ENCODE measurements at regions not wholly inside any gene's neighbourhood (a gene's known extent, or its start where the extent isn't known, plus 50 kb on each side); places are given as distances from the start of the nearest gene placed in this dataset.

DNA sequence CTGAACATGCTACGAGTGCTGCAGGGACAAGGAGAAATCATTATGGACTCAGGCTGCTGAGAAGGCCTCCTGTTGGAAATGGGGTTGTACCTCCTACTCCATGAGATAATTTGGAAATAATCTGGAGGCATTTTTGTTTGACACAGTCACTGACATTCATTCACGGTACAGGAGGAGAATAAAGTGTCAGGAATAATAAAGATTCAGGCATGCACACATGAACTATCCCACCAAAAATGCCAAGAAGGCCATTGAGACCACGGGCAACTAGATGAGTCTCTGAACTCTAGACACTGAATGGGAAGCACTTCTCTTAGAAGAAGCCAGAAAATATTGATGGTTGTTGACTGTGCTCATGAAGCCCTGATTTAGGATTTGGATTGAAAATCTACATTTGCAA is 220.9 kb upstream of the HABP2 start:
- DNase-seq: no peak
- H3K27me3 ChIP-seq: no peaks in the 10 kb centered on the region
- H3K27ac ChIP-seq: no peak overlapping the region
- intact Hi-C loops (cut with DNase I; ENCODE audit: low total_unique reads) (no loop called here), in situ Hi-C loops (cut with MboI; ENCODE audit: low pct_ligation_motif_present in 1 of 4, low pct_unique_long_range_greater_than_20kb in 1 of 4, low sequenced_read_pairs in 3 of 4) (no loop called here)
- peaks cover 0 to 3% (median 0%) of the 10 kb centered on the region in 4 donors for H3K4me1 ChIP-seq
- H3K36me3 ChIP-seq: no peaks in the 10 kb centered on the region
- TF ChIP-seq POLR2AphosphoS5 (IDR thresholded peaks at IDR 0.05) (no peak), EP300 (IDR thresholded peaks at IDR 0.05; ENCODE audit: low read depth) (no peak), POLR2A (IDR thresholded peaks at IDR 0.05) (no peak)
- TF ChIP-seq, protein P1, sequence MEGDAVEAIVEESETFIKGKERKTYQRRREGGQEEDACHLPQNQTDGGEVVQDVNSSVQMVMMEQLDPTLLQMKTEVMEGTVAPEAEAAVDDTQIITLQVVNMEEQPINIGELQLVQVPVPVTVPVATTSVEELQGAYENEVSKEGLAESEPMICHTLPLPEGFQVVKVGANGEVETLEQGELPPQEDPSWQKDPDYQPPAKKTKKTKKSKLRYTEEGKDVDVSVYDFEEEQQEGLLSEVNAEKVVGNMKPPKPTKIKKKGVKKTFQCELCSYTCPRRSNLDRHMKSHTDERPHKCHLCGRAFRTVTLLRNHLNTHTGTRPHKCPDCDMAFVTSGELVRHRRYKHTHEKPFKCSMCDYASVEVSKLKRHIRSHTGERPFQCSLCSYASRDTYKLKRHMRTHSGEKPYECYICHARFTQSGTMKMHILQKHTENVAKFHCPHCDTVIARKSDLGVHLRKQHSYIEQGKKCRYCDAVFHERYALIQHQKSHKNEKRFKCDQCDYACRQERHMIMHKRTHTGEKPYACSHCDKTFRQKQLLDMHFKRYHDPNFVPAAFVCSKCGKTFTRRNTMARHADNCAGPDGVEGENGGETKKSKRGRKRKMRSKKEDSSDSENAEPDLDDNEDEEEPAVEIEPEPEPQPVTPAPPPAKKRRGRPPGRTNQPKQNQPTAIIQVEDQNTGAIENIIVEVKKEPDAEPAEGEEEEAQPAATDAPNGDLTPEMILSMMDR (IDR thresholded peaks at IDR 0.05): no peak
- no peak overlapping the region for H3K4me3 ChIP-seq
- no peaks in the 10 kb centered on the region for H3K9me3 ChIP-seq
- 83% methylated on average over 3 of the region's 3 CpGs; no CpG with 5 or more reads in 1 of the 2 donors for whole genome bisulfite sequencing, 2 donors (ENCODE audit: low coverage in 1 of 2)

DNA sequence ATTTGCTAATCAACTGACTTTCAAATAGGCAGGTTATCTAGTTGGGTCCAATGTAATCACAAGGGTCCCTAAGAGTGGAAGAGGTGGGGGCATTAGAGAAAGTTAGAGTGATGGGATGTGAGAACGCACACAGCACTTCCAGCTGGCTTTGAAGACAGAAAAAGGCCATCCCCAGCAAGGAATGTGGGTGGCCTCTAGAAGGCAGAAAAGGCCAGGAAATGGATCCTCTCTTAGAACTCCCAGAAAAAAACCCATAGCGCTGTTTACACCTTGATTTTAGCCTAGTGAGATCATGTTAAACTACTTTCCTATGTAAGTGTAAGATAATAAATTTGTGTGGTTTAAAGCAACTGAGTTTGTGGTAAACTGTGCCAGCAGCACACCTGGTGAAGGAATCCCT is 219.5 kb upstream of the HABP2 start:
- Histone ChIP-seq H3K4me1 (peaks cover 0 to 3% (median 0%) of the 10 kb centered on the region in 4 donors), H3K27ac (no peak overlapping the region), H3K9me3 (no peaks in the 10 kb centered on the region), H3K27me3 (no peaks in the 10 kb centered on the region), H3K4me3 (no peak overlapping the region), H3K36me3 (no peaks in the 10 kb centered on the region)
- 88 to 100% methylated on average over 1 to 2 of the region's 2 CpGs for WGBS, 2 donors (ENCODE audit: low coverage in 1 of 2)
- in situ Hi-C loops (cut with MboI; ENCODE audit: low pct_ligation_motif_present in 1 of 4, low pct_unique_long_range_greater_than_20kb in 1 of 4, low sequenced_read_pairs in 3 of 4) (no loop called here), intact Hi-C loops (cut with DNase I; ENCODE audit: low total_unique reads) (no loop called here)
- TF ChIP-seq, protein P1 (IDR thresholded peaks at IDR 0.05): no peak
- TF ChIP-seq POLR2AphosphoS5 (IDR thresholded peaks at IDR 0.05) (no peak), EP300 (IDR thresholded peaks at IDR 0.05; ENCODE audit: low read depth) (no peak), POLR2A (IDR thresholded peaks at IDR 0.05) (no peak)
- no peak for DNase-seq

DNA sequence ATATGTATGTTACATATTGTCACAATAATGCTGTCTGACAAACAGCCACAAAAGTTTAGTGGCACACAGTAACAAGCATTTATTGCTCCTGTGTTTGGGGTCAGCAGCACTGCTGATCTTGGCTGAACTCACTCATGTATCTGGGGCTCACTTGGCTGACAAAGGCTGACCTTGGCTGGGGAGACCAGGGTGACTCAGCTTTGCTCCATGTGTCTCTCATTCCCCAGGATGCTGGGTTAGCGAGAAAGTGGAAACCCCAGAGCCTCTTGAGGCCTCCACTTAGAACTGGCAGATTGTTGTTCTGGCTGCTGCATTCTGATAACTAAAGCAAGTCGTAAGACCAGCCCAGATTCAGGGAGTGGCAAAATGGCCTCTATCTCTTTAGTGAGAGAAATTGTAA is 217.3 kb upstream of the HABP2 start:
- H3K27me3 ChIP-seq: no peaks in the 10 kb centered on the region
- no peak overlapping the region for H3K4me3 ChIP-seq
- H3K4me1 ChIP-seq: no peaks in the 10 kb centered on the region
- H3K27ac ChIP-seq: no peak overlapping the region
- 81% methylated on average over 2 of the region's 2 CpGs; no CpG with 5 or more reads in 1 of the 2 donors for WGBS, 2 donors (ENCODE audit: low coverage in 1 of 2)
- TF ChIP-seq EP300 (IDR thresholded peaks at IDR 0.05; ENCODE audit: low read depth) (no peak), POLR2A (IDR thresholded peaks at IDR 0.05) (no peak), POLR2AphosphoS5 (IDR thresholded peaks at IDR 0.05) (no peak)
- TF ChIP-seq, protein P1 (IDR thresholded peaks at IDR 0.05): no peak
- H3K9me3 ChIP-seq: no peaks in the 10 kb centered on the region
- in situ Hi-C loops (cut with MboI; ENCODE audit: low pct_ligation_motif_present in 1 of 4, low pct_unique_long_range_greater_than_20kb in 1 of 4, low sequenced_read_pairs in 3 of 4): no loop called here
- H3K36me3 ChIP-seq: no peaks in the 10 kb centered on the region
- intact Hi-C loops (cut with DNase I; ENCODE audit: low total_unique reads): no loop called here
- no peak for DNase-seq

DNA sequence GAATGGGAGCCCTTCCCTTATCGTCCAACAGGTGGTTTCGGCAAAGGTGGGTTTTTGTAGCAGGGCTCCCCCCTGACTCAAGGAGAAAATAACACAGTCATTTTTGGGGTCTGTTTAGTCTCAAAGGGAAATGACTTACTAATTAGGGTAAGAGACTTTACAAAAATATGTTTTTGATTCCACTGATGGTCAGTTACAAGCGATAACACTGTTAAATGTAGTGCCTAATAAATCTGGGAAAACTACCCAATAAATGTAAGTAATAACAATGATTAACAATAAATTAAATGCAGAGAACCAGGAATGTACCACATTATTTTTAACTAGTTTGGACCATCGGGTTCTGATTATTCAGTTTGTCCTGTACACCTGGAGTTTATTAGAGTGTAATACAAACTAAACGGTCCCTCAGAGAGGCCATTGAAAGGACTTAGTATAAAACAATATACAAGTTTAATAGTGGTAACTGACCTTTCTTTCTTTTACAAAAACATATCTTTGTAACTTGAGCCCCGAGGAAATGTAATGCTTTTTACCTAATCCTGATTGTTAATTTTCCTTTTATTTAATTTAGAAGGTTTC is 216.2 kb upstream of the HABP2 start:
- WGBS, 2 donors (ENCODE audit: low coverage in 1 of 2): 78 to 82% methylated on average over 6 of the region's 6 CpGs
- no peak overlapping the region for H3K4me3 ChIP-seq
- in situ Hi-C loops (cut with MboI; ENCODE audit: low pct_ligation_motif_present in 1 of 4, low pct_unique_long_range_greater_than_20kb in 1 of 4, low sequenced_read_pairs in 3 of 4) (no loop called here), intact Hi-C loops (cut with DNase I; ENCODE audit: low total_unique reads) (no loop called here)
- no peak for TF ChIP-seq EP300 (IDR thresholded peaks at IDR 0.05; ENCODE audit: low read depth)
- TF ChIP-seq, protein P1 (IDR thresholded peaks at IDR 0.05): no peak
- TF ChIP-seq POLR2A (IDR thresholded peaks at IDR 0.05): no peak
- TF ChIP-seq POLR2AphosphoS5 (IDR thresholded peaks at IDR 0.05): no peak
- H3K27ac ChIP-seq: no peak overlapping the region
- no peaks in the 10 kb centered on the region for H3K4me1 ChIP-seq
- no peaks in the 10 kb centered on the region for H3K27me3 ChIP-seq
- DNase-seq: no peak
- H3K36me3 ChIP-seq: no peaks in the 10 kb centered on the region
- H3K9me3 ChIP-seq: no peaks in the 10 kb centered on the region
